GM15510 (cell line): ENCODE measurements at regions not wholly inside any gene's neighbourhood (a gene's known extent, or its start where the extent isn't known, plus 50 kb on each side); places are given as distances from the start of the nearest gene placed in this dataset.

ENCODE experiments used
- POLR2A ChIP-seq: IDR thresholded peaks from 3 replicates; pipeline ENCODE4 v1.6.1; 2011; ENCODE audit warnings: borderline replicate concordance; ENCODE audit not compliant: insufficient read length; ENCODE audit errors: extremely low read depth

DNA sequence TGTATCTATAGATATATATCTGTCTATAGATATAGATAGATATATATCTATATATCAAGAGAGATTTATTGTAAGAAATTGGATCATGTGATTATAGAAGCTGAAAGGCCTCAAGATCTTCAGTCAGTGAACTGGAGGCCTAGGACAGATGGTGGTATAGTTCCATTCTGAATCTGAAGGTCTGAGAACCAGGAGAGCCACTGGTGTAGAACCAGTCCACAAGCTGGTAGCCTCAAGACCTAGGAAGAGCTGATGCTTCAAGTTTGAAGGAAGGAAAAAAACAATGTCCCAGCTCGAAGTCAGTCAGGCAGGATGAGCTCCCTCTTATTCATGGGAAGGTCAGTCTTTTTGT, 213.2 kb upstream of the JUN start:
- TF ChIP-seq POLR2A: no peak

DNA sequence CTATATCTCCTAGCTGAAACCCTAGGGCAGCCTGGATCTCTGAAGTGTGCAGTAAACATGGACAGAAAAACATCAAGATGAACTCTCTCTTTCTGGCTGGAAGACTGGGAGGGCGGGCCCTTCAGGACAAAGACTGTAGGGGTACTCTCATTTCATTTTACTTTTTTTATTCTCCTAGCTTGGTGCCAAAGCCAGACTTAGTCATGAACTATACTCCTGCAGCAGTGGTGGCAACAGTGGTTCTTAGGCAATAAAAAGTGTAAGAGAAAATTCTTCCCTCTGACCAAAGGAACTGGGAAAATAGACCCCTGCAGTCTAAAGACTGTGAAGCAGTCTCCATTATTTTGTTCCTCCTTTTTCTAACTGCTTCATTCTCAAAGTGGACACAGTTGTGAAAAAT, 213.8 kb upstream of the JUN start:
- TF ChIP-seq POLR2A: no peak

GRCh38 chr1:58999676-59000075, 215.8 kb upstream of the JUN start:
- TF ChIP-seq POLR2A: no peak

DNA sequence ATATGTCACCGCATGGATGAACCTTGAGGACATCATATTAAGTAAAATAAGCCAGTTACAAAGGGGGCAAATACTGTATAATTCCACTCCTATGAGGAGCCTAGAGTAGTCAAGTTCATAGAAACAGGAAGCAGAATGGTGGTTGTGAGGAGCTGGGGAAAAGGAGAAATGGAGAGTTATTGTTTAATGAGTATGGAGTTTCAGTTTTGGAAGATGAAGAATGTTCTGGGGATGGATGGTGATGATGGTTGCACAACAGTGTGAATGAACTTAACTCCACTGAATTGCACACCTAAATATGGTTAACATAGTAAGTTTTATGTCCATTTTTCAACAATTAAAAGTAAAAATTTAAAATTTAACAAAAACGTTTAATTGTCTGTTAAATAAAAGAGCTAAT, 220.9 kb upstream of the JUN start:
- TF ChIP-seq POLR2A: no peak

DNA sequence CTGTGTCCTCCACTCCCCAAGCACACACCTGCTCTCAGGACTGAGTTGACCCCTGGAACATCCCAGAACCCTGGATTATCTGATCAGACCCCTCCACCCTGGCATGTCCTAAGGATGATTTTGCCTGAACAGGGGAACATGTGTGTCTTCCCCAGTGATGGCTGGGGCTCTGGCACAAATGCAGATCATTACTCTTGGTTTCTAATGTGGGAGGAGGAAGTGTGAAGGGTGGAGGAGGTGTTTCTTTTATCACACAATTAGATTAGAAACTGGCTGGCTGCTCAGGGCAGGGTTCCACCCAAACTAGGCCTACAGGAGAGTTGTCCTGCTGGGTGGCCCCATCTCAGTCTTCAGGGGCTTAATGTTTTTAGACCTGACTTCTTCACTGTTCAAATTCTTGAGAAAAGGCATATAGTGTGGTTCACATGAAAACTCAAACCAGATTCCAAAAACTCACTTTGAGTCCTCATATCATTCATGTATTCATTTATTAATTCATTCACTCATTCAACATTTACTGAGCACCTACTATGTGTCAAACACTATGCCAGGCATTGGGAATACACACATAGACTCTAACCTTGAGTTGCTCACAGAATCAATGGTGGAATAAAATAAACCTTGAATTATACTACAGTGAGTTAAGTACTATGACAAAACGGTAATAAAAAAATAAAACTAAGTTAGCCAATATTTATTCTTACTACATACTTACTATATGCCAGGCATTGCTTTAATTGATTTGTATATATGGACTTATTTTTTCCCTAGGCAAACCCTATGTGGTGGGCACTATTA, 221.8 kb upstream of the JUN start:
- TF ChIP-seq POLR2A: peak; percentile 15

DNA sequence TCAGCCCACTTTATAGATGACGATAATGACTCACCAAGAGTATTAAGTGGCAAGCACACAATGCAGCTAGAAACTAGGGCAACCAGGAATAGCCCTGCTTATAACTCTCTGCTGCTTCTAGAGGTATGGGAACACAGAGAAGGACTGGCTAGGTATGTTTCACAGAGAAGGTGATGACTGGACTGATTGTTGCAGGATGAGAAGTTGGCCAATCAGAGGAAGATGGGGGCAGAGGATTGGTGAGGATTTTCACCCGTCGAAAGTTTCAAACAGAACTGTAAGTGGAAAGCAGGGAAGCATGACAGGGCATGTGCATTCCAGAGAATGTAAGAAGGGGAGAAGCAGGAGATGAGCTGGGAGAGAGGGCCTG, 222.4 kb upstream of the JUN start:
- no peak for TF ChIP-seq POLR2A

GRCh38 chr1:59006932-59007331, 223.1 kb upstream of the JUN start:
- no peak for TF ChIP-seq POLR2A

DNA sequence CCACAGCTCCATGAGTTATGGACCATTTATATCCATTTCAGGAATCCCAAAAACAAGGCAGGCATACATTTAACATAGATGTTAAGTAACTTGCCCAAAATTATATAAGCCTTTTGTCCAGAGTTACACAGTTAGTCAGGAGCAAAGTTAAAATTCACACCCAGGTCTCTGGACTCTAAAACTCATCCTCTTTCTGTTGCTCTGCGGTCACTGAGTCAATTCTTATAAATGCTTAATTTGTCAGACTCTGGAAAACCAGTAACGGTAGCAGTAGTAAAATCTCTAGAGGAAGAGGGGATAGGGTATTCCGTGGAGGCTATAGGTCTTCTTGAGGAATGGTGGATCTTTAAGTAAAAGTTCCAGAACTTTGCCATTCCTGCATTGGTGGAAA, 223.6 kb upstream of the JUN start:
- TF ChIP-seq POLR2A: no peak

DNA sequence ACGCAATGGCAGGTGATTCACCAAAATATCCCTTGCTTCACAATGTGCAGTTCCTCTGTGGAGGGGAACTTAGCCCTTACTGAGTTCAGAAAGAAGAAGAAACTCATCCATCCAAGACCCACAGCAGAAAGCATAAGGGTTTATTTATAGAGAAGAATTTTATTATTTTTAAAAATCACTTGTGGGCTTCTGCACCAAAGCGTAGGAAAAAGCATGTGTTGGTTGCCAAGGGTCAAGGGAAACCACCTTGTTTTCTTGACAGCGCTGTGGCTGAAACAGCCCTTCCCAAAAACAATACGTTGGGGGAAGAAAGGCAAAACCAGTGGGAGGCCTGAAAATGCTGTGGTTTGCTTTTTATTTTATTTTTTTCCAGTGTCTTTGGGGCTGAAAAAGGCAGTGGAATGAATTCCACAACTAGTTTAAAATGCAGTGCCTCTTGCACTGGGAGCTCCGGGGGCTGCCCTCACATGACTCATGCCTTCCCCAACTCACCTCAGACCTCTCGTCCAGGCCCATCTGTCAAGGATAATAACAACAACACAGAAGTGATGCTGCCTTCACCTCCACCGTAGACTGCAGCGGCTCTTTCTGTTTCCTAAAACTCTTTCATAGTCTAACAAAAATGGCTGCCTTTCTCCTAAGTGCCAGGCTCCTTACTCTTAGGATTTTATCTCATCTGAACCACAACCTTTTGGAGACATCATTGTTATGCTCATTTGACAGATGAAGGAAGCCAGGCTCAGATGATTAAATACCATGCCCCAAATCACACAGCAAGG, 224.2 kb upstream of the JUN start:
- no peak for TF ChIP-seq POLR2A

GRCh38 chr1:59008599-59009347, 224.9 kb upstream of the JUN start:
- TF ChIP-seq POLR2A: no peak

- TF ChIP-seq POLR2A: no peak
These were observed 227.8 kb upstream of the JUN start for GRCh38 chr1:59011663-59012062.

DNA sequence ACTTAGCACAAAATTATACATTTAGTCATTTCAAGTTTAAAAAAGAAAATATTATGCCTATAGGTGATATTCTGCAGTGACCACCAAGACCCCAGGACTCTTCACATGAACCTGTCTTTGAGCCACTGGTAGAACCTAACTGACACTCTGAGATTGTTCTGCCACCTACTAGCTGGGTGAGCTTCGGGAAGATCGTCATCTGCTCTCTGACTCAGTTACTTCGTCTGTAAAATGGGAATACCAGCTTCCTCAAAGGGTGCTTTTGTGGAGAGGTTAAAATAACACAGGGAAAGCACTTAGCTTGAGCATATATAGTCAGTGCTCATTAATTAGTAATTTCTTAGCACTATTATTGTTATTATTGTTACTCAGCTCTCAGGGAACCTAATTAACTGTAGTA, 228.5 kb upstream of the JUN start:
- TF ChIP-seq POLR2A: no peak

DNA sequence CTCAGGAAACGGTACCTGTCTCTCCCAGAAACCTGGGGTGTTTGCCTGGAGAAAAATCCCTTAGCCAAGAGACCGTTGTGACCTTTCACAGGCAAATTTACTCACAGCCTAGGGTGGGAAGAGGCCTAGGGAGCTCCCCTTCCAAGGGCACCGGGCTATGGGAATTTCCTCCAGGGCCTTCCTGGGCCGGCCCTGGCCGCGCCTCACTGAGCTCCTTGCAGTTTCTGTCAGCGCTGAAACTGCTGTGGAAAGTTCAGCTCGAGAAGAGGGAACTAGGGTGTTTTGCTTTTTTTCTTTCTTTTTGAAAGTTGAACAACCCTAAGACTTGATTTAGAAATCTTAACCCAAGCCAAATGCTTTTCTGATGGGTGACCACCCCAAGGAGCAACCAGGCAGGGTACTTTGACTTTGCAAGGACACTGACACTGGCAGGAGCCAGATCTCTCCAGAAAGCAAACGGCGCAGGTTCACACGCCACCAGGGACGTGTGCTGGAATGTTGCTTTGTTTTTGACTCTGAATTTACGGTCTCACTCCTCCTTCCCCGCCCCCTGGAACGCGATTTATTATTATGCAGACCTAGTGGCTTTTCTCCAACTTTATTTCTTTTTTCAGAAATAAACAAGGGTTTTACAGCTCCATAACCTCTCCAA, 229.6 kb upstream of the JUN start:
- no peak for TF ChIP-seq POLR2A

DNA sequence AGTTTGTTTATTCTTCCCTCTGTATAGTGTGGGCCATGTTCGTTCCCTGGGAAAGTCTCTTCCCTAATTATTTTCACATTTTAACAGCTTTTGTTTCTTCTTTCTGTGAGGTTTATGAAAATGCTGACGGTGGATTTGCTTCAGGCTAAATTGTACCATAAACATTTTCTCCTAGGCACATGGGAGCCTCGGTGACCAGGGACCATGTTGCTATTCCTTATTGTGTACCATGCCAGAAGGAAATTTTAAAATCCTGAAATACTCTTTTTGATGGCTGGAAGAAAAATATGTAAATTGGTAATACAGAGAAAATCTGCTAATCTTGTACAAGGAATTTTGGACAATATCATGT, 230.1 kb upstream of the JUN start:
- no peak for TF ChIP-seq POLR2A

DNA sequence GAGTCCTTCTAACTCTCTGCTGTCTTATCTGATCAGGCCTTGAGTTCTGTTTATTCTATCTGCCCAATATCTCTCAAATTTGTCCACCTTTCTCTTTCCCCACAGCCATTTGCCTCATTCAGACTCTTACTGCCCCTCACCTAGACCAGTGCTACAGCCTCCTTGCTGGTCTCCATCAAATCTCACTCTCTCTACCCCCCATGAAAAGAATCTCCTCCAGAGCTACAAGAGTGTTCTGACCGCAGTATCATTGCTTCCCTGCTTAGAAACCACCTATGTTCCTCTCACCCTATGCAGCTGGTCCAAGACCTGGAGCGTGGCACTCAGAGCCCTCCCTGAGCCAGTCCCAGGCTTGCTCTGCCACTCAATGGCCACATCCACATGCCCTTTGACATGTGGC, 231.0 kb upstream of the JUN start:
- no peak for TF ChIP-seq POLR2A

- no peak for TF ChIP-seq POLR2A
These were observed 231.9 kb upstream of the JUN start for GRCh38 chr1:59015708-59016107.

- TF ChIP-seq POLR2A: no peak
These were observed 232.5 kb upstream of the JUN start for GRCh38 chr1:59016390-59016789.
